Heart right ventricle (tissue), 16 donors: ENCODE measurements at regions not wholly inside any gene's neighbourhood (a gene's known extent, or its start where the extent isn't known, plus 50 kb on each side); places are given as distances from the start of the nearest gene placed in this dataset.
"Not testable (repeated sequence)": the region's sequence is repeated elsewhere in the genome, so short reads cannot be mapped to it uniquely, and the experiment has no call there.

Experiments used
- ATAC-seq, 8 donors: fragments of 200-7000 bp; cut with Tn5 transposase; one replicate each; pipeline ENCODE4 v1.9.1; 2020; ENCODE audit warnings: mild to moderate bottlenecking in 8 of 8, moderate library complexity in 8 of 8, moderate number of reproducible peaks in 1 of 8
- DNase-seq, 2 donors: peaks; one replicate each; pipeline ENCODE4 v3.0.0-alpha.2; 2020
- H3K27ac ChIP-seq, 10 donors: fragments of 200-600 bp; sonication (generic) in 2 of 10; one replicate each; pipeline versions ENCODE4 v1.5.0 to v1.8.0; 2020 to 2022; ENCODE audit warnings: mild to moderate bottlenecking in 3 of 10
- H3K27me3 ChIP-seq, 7 donors: fragments of 200-600 bp; one replicate each; pipeline ENCODE4 v1.8.0; 2021 to 2022; ENCODE audit warnings: mild to moderate bottlenecking in 2 of 7
- H3K36me3 ChIP-seq, 9 donors: fragments of 200-600 bp; sonication (generic) in 1 of 9; one replicate each; pipeline versions ENCODE4 v1.5.0 to v1.8.0; 2020 to 2022; ENCODE audit warnings: mild to moderate bottlenecking in 2 of 9
- H3K4me1 ChIP-seq, 9 donors: fragments of 200-600 bp; sonication (generic) in 1 of 9; one replicate each; pipeline versions ENCODE4 v1.5.0 to v1.8.0; 2020 to 2022; ENCODE audit warnings: mild to moderate bottlenecking in 4 of 9
- H3K4me3 ChIP-seq, 10 donors: fragments of 200-600 bp; sonication (generic) in 2 of 10; one replicate each; pipeline versions ENCODE4 v1.5.0 to v1.8.0; 2020 to 2022; ENCODE audit warnings: mild to moderate bottlenecking in 7 of 10, moderate library complexity in 2 of 10
- H3K9me3 ChIP-seq, 11 donors: fragments of 200-600 bp in 10 of 11; sonication (generic) in 2 of 11; one replicate each; pipeline versions ENCODE4 v1.5.0 to v1.8.0; 2013 to 2022; ENCODE audit warnings: mild to moderate bottlenecking in 2 of 11, control low read depth in 1 of 11, moderate library complexity in 1 of 11
- CTCF ChIP-seq, 9 donors: fragments of 200-600 bp; sonication (generic) in 2 of 9; IDR thresholded peaks; one replicate each; pipeline versions ENCODE4 v1.5.0 to v1.8.0; 2021 to 2022; ENCODE audit warnings: antibody characterized with exemption in 9 of 9, mild to moderate bottlenecking in 5 of 9, moderate library complexity in 1 of 9
- WGBS, 2 donors: extraction: QIAGEN DNeasy Blood & Tissue Kit; methylation state at CpG; one replicate each; pipeline ENCODE4 v1.1.7; 2013; ENCODE audit warnings: inconsistent platforms in 1 of 2; 5-methylcytosine and 5-hydroxymethylcytosine counted together
- intact Hi-C, 10 donors: fragments of 100-400 bp; cut with DNase I; formaldehyde crosslinking; loops; one replicate each; pipeline versions ENCODE4 v1.11.1 to v1.14.2; 2022
- donor health status: Arrhythmogenic right ventricular cardiomyopathy.
- donor health status: ischemic (EF 13 %, LVEDD 7.1; RV severe dilation, severe dysfunction).
- donor health status: healthy with polysubstance abuse.
- donor health status: DM: no; HTN: yes; CAD: no.
- donor health status: DM: no; HTN: no; CAD: no.
- donor health status: ischemic (EF 25% LVEDD 6.9; RV normal size, moderate dysfunction).
- donor health status: ischemic (EF 25% LVEDD 5.7; RV mildly dilated, moderate dysfunction).
- donor health status: healthy.
- donor health status: DM: yes; HTN: yes; CAD: no.
- donor health status: Ischemic cardiomyopathy.
- donor health status: ischemic (EF 35%, LVEDD 5.7; RV mildly dilated, moderate dysfunction).
- donor health status: nonischemic (EF 11% LVEDD 7.7; RV severe dilation, severe dysfunction).
- donor health status: DM: yes; HTN: yes; CAD: no.
- donor health status: PGD.
- donor health status: ischemic (EF 29% LVEDD 5.4; RV normal size, mild dysfunction).
- donor health status: nonischemic (EF 23%, LVEDD 6.1; RV moderate dilation, normal function).

- H3K4me3 ChIP-seq, result no peak overlapping the region
- peaks cover 0 to 15% (median 0%) of the 10 kb centered on the region in 7 donors for H3K27me3 ChIP-seq
- WGBS, 2 donors, result 73 to 82% methylated on average over 31 of the region's 31 CpGs
- TF ChIP-seq CTCF (IDR thresholded peaks at IDR 0.05), result no peak
- intact Hi-C loops, result no loop called here
- ATAC-seq (no peak), DNase-seq (no peak)
- H3K4me1 ChIP-seq, result no peaks in the 10 kb centered on the region
- peaks cover 0 to 15% (median 0%) of the 10 kb centered on the region in 11 donors for H3K9me3 ChIP-seq
- H3K36me3 ChIP-seq, result no peaks in the 10 kb centered on the region
- H3K27ac ChIP-seq, result no peak overlapping the region
Measured at GRCh38 chr22:48717883-48718817, 1109.5 kb downstream of the BRD1 start.

GRCh38 chr22:48717076-48717810 is 1110.4 kb downstream of the BRD1 start:
- no peaks in the 10 kb centered on the region for H3K4me1 ChIP-seq
- peaks cover 0 to 16% (median 0%) of the 10 kb centered on the region in 7 donors for H3K27me3 ChIP-seq
- peaks cover 0 to 15% (median 0%) of the 10 kb centered on the region in 11 donors for H3K9me3 ChIP-seq
- TF ChIP-seq CTCF (IDR thresholded peaks at IDR 0.05), result no peak
- H3K27ac ChIP-seq, result no peak overlapping the region
- no peak overlapping the region for H3K4me3 ChIP-seq
- intact Hi-C loops, result no loop called here
- WGBS, 2 donors, result 74 to 77% methylated on average over 24 of the region's 24 CpGs
- ATAC-seq (no peak), DNase-seq (no peak)
- no peaks in the 10 kb centered on the region for H3K36me3 ChIP-seq

- H3K27ac ChIP-seq, intact Hi-C loops, H3K4me3 ChIP-seq, H3K36me3 ChIP-seq, DNase-seq, H3K4me1 ChIP-seq, ATAC-seq: not testable (repeated sequence)
- Histone ChIP-seq H3K9me3 (peaks cover 0 to 15% (median 0%) of the 10 kb centered on the region in 11 donors), H3K27me3 (peaks cover 0 to 16% (median 0%) of the 10 kb centered on the region in 7 donors)
- 81 to 85% methylated on average over 3 of the region's 3 CpGs for WGBS, 2 donors
Measured at GRCh38 chr22:48716154-48716553, 1111.5 kb downstream of the BRD1 start.

- ATAC-seq (no peak), DNase-seq (no peak)
- H3K36me3 ChIP-seq, result no peaks in the 10 kb centered on the region
- peaks cover 0 to 16% (median 0%) of the 10 kb centered on the region in 7 donors for H3K27me3 ChIP-seq
- H3K27ac ChIP-seq, result no peak overlapping the region
- no peak for TF ChIP-seq CTCF (IDR thresholded peaks at IDR 0.05)
- H3K4me3 ChIP-seq, result no peak overlapping the region
- H3K4me1 ChIP-seq, result no peaks in the 10 kb centered on the region
- WGBS, 2 donors, result 84 to 87% methylated on average over 4 of the region's 4 CpGs
- intact Hi-C loops, result no loop called here
- peaks cover 0 to 15% (median 0%) of the 10 kb centered on the region in 11 donors for H3K9me3 ChIP-seq
Measured at GRCh38 chr22:48715511-48715910, 1112.2 kb downstream of the BRD1 start.
